ENCODE measurements at regions not wholly inside any gene's neighbourhood (a gene's known extent, or its start where the extent isn't known, plus 50 kb on each side); places are given as distances from the start of the nearest gene placed in this dataset.

DNA sequence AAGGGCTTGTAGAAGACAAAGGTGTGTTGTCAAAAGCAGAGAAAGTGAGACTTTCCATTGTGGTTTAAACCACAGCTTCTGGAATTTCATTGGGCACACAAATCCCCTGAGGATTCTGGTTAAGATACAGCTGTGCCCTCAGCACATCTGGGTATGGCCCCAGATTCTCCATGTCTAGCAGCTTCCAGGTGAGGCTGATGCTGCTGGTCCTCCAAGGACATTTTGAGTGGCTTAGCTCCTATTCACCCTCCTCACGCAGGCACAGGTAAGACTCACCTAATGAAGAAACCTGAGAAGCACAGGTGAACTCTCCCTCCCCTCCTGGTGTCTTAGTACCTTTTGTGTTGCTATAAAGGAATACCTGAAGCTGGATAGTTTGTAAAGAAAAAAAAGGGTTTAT lies 88.9 kb upstream of the IGLL5 start:
- H3K4me1 ChIP-seq, result no peaks in the 10 kb centered on the region
- no peak overlapping the region for H3K27ac ChIP-seq
- no peak overlapping the region for H3K4me3 ChIP-seq
- intact Hi-C loops (cut with DNase I; ENCODE audit: low total_unique reads), result no loop called here
- no peak for TF ChIP-seq POLR2A (IDR thresholded peaks at IDR 0.05)
- TF ChIP-seq, protein P1, sequence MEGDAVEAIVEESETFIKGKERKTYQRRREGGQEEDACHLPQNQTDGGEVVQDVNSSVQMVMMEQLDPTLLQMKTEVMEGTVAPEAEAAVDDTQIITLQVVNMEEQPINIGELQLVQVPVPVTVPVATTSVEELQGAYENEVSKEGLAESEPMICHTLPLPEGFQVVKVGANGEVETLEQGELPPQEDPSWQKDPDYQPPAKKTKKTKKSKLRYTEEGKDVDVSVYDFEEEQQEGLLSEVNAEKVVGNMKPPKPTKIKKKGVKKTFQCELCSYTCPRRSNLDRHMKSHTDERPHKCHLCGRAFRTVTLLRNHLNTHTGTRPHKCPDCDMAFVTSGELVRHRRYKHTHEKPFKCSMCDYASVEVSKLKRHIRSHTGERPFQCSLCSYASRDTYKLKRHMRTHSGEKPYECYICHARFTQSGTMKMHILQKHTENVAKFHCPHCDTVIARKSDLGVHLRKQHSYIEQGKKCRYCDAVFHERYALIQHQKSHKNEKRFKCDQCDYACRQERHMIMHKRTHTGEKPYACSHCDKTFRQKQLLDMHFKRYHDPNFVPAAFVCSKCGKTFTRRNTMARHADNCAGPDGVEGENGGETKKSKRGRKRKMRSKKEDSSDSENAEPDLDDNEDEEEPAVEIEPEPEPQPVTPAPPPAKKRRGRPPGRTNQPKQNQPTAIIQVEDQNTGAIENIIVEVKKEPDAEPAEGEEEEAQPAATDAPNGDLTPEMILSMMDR (IDR thresholded peaks at IDR 0.05), result no peak
- H3K9me3 ChIP-seq, result no peaks in the 10 kb centered on the region
- DNase-seq, result no peak
- no peaks in the 10 kb centered on the region for H3K36me3 ChIP-seq
- no peaks in the 10 kb centered on the region for H3K27me3 ChIP-seq

- intact Hi-C loops (cut with DNase I; ENCODE audit: low total_unique reads), result no loop called here
- H3K9me3 ChIP-seq, result no peaks in the 10 kb centered on the region
- no peaks in the 10 kb centered on the region for H3K36me3 ChIP-seq
- no peaks in the 10 kb centered on the region for H3K27me3 ChIP-seq
- H3K27ac ChIP-seq, result no peak overlapping the region
- H3K4me3 ChIP-seq, result no peak overlapping the region
- DNase-seq, result no peak
- TF ChIP-seq, protein P1 (IDR thresholded peaks at IDR 0.05), result no peak
- TF ChIP-seq POLR2A (IDR thresholded peaks at IDR 0.05), result no peak
- no peaks in the 10 kb centered on the region for H3K4me1 ChIP-seq
Measured at GRCh38 chr22:22799561-22799960, 88.1 kb upstream of the IGLL5 start.

- Histone ChIP-seq H3K27ac (no peak overlapping the region), H3K36me3 (no peaks in the 10 kb centered on the region), H3K9me3 (no peaks in the 10 kb centered on the region), H3K4me3 (no peak overlapping the region), H3K4me1 (no peaks in the 10 kb centered on the region), H3K27me3 (no peaks in the 10 kb centered on the region)
- DNase-seq, result no peak
- intact Hi-C loops (cut with DNase I; ENCODE audit: low total_unique reads), result no loop called here
- TF ChIP-seq POLR2A (IDR thresholded peaks at IDR 0.05), result no peak
- TF ChIP-seq, protein P1 (IDR thresholded peaks at IDR 0.05), result no peak
Measured at GRCh38 chr22:22800716-22801115, 86.9 kb upstream of the IGLL5 start.

GRCh38 chr22:22802339-22802970 lies 85.2 kb upstream of the IGLL5 start:
- TF ChIP-seq, protein P1 (IDR thresholded peaks at IDR 0.05), result no peak
- no peak for TF ChIP-seq POLR2A (IDR thresholded peaks at IDR 0.05)
- Histone ChIP-seq H3K4me3 (no peak overlapping the region), H3K4me1 (no peaks in the 10 kb centered on the region), H3K36me3 (no peaks in the 10 kb centered on the region), H3K27me3 (no peaks in the 10 kb centered on the region), H3K9me3 (no peaks in the 10 kb centered on the region), H3K27ac (no peak overlapping the region)
- intact Hi-C loops (cut with DNase I; ENCODE audit: low total_unique reads), result no loop called here
- DNase-seq, result no peak

DNA sequence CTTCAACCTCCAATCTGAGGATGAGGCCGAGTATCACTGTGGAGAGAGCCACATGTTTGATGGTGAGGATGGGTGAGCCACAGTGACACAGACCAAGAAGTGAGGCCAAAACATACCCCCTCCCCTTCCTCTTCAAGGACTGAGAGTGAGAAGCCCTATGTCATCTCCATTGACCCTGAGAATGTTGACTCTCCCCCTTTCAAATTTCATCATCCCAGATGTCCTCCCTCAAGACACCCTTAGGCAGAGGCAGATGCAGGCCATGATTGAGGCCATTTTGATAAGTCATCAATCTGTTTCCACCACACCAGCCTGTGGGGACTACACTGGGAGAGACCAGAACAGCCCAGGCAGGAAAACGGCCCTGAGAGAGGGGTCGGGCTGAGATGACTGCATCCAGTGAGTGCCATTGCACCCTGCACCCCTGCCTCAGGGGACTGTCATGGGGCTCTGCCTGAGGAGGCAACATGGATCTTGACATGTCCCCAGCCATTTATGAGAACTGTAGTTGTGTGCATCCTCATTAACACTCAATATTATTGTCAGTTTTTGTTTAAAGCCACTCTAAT lies 84.2 kb upstream of the IGLL5 start:
- no peak for DNase-seq
- Histone ChIP-seq H3K9me3 (no peaks in the 10 kb centered on the region), H3K36me3 (no peaks in the 10 kb centered on the region), H3K27me3 (no peaks in the 10 kb centered on the region), H3K27ac (no peak overlapping the region), H3K4me1 (no peaks in the 10 kb centered on the region), H3K4me3 (no peak overlapping the region)
- intact Hi-C loops (cut with DNase I; ENCODE audit: low total_unique reads), result no loop called here
- TF ChIP-seq, protein P1 (IDR thresholded peaks at IDR 0.05), result no peak
- no peak for TF ChIP-seq POLR2A (IDR thresholded peaks at IDR 0.05)
